Fibroblast of villous mesenchyme (primary cell): ENCODE measurements at regions not wholly inside any gene's neighbourhood (a gene's known extent, or its start where the extent isn't known, plus 50 kb on each side); places are given as distances from the start of the nearest gene placed in this dataset.

Experiments used
- DNase-seq: peaks from one replicate; pipeline ENCODE4 v3.0.0-alpha.2; 2010; ENCODE audit warnings: low read depth
- H3K4me3 ChIP-seq: 2 replicates; pipeline ENCODE4 v1.5.1; 2011; ENCODE audit warnings: low read depth, mild to moderate bottlenecking, low read length
- TF ChIP-seq, protein P1 (sequence below): IDR thresholded peaks from 2 replicates; pipeline ENCODE4 v1.5.1; 2012; ENCODE audit warnings: low read depth, mild to moderate bottlenecking, low read length; ENCODE audit not compliant: insufficient read depth

DNA sequence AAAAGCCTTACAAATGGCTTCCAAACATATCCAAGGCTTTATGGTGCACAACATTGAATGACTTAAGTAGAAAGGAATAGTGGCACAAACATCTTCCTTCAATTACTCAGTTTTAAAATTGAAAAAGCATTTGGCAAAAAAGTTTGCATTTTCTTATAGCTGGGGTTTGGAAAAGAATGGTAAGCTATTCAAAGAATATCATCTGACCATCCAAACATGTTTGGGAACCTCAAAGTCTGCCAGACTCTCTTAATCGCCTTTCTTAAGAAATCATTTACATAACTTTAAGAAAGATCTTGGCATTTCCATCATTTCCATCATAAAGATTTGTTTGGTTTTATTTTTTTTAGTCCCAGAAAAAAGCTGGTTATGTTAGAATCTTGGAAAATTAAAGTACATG lies 210.1 kb upstream of the PELI2 start:
- no peak for DNase-seq
- TF ChIP-seq, protein P1, sequence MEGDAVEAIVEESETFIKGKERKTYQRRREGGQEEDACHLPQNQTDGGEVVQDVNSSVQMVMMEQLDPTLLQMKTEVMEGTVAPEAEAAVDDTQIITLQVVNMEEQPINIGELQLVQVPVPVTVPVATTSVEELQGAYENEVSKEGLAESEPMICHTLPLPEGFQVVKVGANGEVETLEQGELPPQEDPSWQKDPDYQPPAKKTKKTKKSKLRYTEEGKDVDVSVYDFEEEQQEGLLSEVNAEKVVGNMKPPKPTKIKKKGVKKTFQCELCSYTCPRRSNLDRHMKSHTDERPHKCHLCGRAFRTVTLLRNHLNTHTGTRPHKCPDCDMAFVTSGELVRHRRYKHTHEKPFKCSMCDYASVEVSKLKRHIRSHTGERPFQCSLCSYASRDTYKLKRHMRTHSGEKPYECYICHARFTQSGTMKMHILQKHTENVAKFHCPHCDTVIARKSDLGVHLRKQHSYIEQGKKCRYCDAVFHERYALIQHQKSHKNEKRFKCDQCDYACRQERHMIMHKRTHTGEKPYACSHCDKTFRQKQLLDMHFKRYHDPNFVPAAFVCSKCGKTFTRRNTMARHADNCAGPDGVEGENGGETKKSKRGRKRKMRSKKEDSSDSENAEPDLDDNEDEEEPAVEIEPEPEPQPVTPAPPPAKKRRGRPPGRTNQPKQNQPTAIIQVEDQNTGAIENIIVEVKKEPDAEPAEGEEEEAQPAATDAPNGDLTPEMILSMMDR: no peak
- no peak overlapping the region for H3K4me3 ChIP-seq

DNA sequence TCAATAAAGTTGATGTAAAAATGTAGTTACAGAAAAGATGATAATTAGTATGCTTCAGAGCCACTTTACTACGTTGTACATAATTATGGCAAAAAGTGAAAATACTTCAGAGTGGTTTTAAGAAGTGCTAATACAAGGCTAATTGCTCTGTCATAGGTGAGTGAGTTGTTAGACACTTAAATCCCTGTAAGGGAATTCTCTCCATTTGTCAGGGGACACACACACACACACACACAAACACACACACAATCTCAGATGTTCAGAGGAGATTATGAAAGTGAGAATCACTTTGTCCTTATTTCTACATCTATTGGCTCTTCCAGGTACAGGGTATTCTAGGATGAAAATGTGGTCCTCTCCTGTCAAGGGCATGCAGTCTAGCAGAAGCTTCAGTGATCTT lies 208.3 kb upstream of the PELI2 start:
- H3K4me3 ChIP-seq: no peak overlapping the region
- TF ChIP-seq, protein P1: no peak
- DNase-seq: no peak

DNA sequence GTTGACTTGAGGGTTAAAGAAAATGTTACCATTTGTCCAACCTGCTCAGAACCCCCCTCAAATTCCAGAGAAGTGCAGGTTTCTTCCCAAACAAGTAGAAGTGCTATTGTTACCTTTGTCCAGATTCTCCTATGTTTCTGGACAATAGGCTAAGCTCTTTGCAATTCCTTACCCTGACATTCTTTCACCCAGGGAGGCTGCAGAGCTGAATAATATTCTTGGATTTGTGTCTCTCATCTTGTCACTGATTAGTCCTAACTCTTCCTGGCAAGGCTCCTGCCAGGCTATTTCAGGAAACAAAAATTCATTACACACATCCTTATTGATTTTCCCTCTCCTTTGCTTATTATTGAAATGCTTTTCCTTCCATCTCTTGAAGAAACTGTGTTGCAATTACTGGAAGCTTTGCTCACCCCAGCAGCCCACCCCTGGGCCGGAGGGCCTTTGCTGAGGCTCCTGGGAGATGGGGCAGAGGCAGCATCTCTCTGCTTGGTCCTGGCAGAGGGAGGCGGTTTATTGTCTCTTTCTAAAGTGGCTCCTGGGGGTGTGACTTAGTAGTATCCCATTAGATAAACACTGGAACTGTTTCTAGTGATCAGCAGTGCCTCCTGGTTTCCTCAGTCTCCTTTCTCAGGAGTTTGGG lies 207.5 kb upstream of the PELI2 start:
- no peak overlapping the region for H3K4me3 ChIP-seq
- TF ChIP-seq, protein P1: no peak
- no peak for DNase-seq

DNA sequence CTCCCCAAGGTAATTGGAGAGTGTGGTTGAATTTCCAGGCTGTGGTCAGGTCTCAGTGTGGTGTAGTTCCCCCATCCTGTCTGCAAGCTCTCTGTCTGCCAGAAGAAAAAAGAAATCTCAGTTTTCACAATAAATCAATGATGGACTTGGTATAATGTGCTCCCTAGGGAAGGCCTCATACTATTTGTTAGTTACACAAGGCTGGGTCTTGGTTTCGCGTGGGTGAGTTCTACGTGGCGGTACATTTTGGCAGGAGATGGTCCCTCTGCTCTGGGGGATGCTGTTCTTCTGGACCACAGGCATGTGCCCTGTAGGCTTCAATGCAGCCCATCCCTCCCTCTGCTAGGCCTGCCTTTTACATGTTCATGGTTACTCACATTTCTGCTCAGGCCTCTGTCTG lies 206.4 kb upstream of the PELI2 start:
- no peak overlapping the region for H3K4me3 ChIP-seq
- TF ChIP-seq, protein P1: no peak
- DNase-seq: no peak

- H3K4me3 ChIP-seq: no peak overlapping the region
- DNase-seq: no peak
- TF ChIP-seq, protein P1: no peak
These were observed 205.9 kb upstream of the PELI2 start for GRCh38 chr14:55912344-55912743.

DNA sequence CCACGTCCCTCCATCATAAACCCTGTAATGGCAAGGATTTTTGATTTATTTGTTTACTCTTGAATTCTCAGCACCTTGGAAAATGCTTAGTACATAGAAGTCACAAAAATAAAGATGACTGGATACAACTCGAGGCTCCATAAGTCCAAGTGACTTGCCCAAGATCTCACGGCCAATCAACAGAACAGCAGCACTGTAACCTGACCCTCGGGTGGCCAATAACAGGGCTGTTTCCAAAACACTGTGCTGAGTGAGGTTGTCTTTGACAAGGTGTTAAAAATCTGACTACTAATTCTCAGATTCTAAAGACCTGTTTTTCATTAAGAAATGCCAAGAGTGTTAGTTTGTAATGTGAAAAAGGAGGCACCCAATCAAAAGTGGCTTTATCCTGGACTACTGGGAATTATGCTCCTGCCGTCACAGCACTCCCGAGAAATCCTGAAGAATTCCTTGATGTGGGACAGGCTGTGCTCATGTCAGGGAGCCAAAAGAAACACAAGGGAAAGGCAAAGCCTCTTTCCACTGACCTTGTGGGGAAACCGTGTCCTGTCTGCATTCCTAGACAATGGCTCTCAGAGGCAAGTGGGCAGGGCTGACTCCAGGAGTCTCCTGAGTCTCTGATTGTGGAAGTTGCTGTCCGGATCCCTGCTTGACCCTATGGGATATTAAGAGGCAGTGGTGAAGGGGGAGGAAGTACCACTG lies 204.7 kb upstream of the PELI2 start:
- DNase-seq: peak; percentile 22
- TF ChIP-seq, protein P1: no peak
- no peak overlapping the region for H3K4me3 ChIP-seq
